NCI-H345 treated with DMSO at 0.1 percent for 48 hours (cell line): ENCODE measurements at regions not wholly inside any gene's neighbourhood (a gene's known extent, or its start where the extent isn't known, plus 50 kb on each side); places are given as distances from the start of the nearest gene placed in this dataset.
"Not testable (repeated sequence)": the region's sequence is repeated elsewhere in the genome, so short reads cannot be mapped to it uniquely, and the experiment has no call there.

ENCODE experiments used
- DNase-seq: peaks from one replicate; lab custom pipeline; 2025; ENCODE audit not compliant: unreplicated experiment; lab: John Stamatoyannopoulos, UW

DNA sequence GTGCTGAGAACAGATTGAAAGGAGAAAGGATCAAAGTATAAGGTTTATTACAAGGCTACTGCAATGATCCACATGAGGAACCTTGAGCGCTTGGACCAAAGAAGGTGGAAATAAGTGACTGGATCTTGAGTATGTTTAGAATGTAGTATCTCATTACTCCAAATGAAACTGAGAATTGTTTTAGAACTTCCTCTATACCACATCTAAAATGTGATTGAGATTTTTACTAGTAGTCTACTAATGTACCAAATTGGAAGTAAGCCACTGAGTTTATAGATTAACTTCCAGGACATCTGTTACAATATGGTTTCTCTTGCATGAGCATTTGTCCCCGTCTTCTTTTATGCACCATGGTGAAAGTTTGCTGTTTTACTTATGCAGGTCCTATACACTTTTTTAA, 300.5 kb downstream of the SUCLG1 start:
- DNase-seq, result no peak

DNA sequence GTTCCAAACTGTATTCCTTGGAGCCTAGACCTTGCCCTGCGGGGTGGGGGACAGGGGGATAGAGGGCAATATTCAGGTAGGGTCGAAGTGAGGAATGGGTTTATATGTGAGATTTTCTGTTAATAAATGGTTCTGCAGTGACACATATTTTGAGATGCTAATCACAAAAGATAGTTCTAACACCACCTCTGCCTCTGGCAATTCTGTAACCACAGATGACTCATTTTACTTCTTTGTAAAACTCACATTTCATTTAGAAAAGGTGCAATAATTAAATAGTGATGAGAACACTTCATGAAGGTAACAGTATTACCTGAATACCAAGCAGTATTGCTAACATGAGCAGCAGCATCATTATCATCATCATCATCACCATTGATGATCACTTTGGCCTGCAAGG, 306.6 kb downstream of the SUCLG1 start:
- DNase-seq, result no peak

DNA sequence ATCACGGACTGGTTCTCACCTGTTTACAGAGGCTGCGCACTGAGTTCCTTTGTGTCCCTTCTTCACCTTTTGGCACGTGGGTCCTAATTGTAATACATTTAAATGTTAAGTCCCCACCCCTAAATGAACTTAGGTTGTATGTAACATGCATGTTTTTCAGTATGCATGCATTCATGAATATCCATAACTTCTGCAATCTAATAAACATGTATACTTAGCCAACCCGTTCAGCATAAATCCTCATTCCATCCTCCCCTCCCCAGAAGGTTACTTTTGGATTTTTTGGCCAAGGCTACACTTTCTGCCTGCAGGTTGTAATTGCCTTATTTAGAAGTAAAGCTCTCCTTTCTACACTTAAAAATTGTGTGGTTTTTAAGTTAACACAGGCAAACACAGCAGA, 314.7 kb downstream of the SUCLG1 start:
- DNase-seq, result no peak

DNA sequence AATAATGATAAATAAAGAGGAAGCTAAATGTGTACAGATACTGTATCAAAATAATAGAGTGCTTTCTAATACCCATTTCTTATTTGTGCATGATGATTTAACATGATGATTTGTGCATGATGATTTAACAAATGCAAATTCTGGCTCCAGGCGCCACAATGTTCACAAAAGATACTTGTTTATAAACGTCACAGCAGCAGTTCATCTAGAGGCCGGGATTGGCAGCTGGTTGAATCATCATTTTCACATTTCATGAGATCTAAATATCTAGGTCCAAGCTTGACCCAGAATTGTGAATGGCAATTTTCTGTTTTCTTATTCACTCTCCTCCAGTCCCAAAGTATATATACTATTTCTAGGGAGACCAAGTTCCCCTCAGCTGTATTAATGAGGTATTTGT, 322.0 kb downstream of the SUCLG1 start:
- DNase-seq, result no peak

DNA sequence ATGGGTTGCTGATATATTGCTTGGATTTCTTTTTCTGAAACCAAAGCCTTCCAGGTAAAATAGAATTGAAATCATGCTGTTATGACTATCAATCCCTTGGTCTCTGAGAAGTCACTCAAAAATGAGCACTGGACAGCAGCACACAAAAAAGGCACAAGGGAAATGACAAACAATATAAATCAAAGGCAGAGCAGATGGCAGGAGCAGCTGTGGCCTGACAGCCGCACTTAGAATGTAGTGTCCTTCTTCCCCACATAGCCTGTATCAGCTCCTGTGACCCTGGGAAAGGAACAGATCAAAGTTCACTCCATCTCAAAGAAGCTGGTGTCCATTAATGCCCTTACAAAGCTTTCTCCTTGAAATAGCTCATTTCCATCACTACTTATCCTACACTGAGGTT, 326.7 kb downstream of the SUCLG1 start:
- no peak for DNase-seq

DNA sequence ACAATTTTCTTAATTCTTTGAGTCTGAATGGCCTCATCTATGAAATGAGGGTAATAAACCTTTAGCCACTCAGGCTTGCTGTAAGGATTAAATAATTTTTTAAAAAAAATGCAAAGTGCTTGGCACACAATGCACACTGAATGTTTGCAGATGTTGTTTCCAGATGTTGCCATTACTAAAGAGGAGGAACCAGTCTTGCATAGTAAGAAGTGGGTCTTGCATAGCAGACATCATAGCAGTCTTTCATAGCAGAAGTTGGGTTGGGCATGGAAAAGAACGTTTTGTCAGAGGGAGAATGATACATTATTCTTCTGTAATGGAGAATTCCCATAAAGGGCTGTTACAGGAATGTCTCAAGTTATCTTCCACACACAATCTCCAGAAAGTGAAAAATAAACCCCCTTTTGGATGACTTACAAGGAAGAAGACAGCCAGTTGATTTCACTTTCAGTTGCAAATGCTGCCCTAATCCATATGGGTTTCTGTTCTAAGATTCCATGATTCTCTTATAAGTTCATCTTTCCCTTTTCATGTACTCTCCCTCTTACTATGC, 327.7 kb downstream of the SUCLG1 start:
- DNase-seq, result no peak

DNA sequence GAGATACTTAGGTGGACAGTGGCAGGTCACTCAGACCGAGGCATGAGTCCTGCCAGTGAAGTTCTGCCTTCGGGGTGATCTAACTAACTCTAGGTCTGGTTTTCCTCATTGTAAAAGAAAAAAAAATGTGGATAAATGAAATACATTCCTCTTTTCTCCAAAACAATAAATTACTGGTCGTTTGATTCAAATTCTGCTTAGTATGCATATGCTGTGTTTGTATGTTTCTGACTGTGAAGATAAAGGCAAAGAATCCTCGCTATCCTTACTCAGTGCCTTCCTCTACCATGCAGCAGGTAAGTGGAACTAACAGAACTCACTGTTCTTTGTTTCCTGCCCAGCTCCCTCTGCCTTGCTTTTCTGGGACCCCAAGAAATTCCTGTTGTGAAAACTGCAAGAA, 330.1 kb downstream of the SUCLG1 start:
- no peak for DNase-seq

DNA sequence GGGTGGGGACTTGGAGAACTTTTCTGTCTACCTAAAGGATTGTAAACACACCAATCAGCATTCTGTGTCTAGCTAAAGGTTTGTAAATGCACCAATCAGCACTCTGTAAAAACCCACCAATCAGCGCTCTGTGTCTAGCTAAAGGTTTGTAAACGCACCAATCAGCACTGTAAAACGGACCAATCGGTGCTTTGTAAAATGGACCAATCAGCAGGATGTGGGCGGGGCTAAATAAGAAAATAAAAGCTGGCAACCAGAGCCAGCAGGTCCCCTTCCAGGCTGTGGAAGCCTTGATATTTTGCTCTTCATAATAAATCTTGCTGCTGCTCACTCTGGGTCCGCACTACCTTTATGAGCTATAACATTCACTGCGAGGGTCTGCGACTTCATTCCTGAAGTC, 331.3 kb downstream of the SUCLG1 start:
- DNase-seq, result not testable (repeated sequence)

DNA sequence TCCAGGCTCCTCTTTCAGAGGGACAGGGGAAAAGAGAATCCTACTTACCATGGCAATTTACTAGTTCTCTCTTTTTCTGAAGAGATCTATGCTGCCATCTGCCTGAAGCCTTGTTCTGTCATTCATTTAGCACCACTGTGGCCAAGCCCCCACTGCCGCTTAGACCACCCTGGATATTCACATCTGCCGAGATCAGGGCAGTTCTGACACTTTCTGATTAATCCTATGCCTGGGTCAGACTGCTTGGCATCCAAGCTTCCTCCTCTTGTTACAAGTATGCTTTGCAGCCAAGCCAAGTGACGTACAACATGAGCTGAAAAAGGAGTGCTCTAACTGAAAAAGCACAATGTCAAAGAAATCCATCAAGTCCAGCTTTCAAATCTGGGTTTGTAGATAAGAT, 332.6 kb downstream of the SUCLG1 start:
- no peak for DNase-seq

DNA sequence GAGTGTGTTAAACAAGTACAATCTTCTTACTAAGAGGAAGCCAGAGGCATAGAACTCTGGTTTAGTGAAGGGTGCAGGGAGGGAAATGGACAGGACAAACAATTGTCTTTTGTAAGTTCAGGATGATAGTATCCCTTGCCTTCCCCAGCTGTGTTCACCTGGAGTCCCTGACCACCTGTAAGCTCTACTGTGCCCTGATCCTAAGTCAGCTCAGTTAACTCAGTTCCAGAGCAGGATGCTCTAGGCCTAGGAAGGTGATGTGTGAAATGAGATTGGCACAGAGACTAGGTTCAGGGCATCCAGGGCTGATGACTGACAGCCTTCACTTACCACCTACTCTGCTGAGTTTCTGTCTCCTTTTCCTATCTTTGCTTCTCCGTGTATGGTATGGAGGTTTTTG, 333.0 kb downstream of the SUCLG1 start:
- no peak for DNase-seq

DNA sequence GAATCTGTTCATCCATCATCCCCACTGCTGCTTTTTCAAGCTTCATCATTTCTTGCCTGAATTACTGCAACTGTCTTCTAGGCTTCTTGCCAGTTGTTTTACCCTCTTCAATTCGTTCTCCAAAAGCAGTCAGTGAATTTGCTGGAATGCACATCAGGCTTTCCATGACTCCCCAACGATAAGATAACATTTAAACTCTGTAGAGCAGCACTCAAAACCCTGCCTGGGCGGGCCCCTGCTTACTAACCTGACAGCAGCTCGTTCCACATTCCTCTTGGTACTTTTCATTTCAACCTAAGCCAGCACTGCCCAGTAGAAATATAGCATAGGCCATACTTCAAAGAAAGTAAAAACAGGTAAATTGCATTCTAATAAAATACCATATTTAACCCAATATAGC, 342.9 kb downstream of the SUCLG1 start:
- no peak for DNase-seq

DNA sequence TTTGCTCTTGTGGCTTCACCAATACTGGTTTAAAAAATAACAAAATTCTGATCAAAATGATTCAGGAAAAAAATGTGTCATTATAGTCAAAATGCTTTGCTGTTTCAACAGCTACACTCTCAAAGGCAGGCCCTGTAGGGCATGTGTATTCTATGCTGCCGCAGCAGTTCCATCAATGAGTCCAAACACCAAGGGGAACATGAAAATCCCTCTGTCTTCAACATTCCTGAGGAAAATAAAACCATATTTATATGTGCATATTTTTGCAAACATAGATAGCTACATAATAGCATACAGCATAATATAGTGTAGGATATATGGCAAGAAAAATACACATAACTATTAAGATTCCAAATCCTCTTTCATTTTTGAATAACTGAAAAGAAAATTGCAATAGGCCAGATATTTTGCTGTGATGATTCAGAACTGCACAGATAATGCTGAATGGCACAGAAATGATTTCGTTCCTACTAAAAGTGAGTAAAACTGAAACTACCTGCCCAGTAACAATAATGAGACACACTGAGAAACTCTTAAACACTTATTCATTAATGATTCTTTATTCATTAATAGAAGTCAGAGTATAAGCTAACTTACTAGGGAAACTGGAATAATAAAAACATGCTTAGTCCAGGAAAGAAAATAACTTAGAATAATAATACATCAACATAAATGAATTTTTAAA, 343.8 kb downstream of the SUCLG1 start:
- DNase-seq, result no peak

DNA sequence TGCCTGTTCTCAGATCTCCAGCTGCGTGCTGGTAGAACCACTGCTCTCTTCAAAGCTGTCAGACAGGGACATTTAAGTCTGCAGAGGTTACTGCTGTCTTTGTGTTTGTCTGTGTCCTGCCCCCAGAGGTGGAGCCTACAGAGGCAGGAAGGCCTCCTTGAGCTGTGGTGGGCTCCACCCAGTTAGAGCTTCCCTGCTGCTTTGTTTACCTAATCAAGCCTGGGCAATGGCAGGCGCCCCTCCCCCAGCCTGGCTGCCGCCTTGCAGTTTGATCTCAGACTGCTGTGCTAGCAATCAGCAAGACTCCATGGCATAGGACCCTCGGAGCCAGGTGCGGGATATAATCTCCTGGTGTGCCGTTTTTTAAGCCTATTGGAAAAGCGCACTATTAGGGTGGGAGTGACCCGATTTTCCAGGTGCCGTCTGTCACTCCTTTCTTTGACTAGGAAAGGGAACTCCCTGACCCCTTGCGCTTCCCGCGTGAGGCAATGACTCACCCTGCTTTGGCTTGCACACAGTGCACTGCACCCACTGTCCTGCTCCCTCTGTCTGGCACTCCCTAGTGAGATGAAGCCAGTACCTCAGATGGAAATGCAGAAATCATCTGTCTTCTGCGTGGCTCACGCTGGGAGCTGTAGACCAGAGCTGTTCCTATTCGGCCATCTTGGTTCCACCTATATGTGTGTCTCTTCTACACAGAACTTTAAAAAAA, 355.1 kb downstream of the SUCLG1 start:
- DNase-seq, result not testable (repeated sequence)

DNA sequence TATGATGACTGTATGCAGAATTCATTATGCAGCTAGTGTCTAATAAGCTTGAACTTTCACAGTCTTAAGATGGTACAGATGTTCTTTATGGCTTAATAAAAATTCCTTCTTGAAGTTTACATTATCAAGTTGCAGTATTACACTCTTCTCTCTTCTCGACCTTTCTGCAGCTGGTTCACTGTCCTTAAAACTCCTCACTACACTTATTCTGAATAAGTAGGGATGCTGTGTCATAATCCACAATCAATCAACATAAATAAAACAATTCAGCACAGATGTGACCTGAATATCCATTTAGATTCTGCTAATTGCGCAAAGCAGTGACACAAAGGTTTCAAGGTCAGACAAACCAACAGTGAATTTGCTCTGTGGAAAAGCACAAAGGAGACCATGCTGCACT, 356.8 kb downstream of the SUCLG1 start:
- no peak for DNase-seq

DNA sequence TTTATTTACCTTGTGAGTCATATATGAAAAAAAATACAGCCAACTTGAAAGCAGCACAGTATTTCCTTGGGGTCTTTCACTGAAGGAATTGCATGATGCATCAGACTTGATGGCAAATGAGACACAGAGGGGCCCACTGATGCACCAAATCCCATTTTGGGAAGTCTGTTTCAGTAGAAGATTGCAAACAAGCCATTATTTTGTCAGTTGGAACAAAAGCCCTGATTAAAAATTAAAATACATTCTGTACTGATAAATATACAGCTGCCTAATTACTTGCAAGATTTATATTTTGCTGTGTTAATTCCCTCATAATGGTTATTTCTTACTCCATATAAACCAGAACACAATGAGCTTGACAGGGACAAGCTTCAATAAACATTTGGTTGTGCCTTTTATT, 370.4 kb downstream of the SUCLG1 start:
- DNase-seq, result no peak

DNA sequence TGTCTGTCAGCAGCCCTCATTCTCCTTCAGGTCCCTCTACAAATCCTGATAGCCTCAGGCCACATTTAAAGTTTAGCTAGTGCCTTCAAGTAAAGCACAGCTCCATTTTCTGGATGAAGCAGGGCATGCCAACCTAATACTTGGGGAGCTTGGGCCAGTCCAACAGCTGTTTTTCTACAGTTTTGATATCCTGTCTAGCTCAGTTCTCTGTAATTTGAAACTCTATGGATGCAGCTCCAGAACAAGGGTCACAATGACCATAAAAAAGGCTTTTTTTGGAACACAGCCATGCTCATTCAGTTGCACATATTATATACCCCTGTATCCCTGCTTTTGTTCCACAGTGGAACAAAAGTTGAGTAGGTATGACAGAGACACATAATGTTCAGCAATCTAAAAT, 373.5 kb downstream of the SUCLG1 start:
- DNase-seq, result no peak

DNA sequence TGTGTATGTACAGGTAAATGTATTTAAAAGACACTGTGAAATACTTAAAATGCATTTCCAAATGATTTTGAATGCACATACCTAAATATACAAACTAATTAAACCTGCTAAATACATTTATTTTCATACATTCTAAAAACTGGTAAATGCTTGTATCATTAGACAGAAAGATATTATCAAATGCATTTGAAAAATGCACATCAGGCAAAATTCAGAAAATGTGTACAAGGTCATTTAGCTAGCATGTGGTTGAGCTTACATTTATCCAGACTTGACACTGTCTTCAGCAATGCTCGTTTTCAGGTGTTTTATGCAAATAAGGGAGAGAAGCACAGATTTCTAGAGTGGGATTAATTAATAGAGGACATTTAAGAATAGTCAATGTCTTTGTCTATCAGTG, 374.2 kb downstream of the SUCLG1 start:
- no peak for DNase-seq

DNA sequence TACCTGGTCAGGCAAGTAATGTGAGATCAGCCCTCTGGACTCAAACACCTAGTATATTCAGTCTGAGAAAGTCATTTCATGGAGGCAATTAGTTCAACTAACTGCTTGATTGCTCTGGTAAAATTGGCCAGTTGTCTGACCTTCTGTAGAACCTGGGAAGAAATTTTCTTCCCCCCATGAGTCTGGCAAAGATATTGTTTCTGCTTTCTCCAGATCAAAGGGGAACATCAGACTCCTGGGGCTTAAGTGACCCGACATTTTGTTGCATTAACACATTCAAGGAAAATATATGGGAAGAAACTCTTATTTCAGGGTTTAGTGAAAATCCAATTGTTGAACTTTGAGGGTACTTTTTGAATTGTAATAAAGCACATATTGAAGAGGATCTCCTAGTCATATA, 375.1 kb downstream of the SUCLG1 start:
- DNase-seq, result no peak

DNA sequence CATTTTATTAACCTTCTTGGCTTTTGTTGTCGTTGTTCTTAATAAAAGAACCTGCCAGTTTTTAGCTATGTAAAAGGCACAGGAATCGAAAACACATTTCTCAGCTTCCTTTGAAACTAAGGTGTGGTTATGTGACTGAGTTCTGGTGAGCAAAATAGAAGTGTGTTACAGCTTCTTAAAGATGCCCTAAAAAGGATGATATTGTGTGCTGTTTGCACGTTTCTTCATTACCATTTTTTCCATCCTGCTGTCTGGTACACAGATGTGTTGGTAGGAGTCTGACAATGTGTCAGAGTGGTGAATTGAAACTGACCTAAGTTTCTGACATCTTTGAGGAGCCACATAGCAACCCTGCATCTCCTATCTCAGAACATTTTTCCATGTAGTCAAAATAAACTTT, 380.6 kb downstream of the SUCLG1 start:
- no peak for DNase-seq

DNA sequence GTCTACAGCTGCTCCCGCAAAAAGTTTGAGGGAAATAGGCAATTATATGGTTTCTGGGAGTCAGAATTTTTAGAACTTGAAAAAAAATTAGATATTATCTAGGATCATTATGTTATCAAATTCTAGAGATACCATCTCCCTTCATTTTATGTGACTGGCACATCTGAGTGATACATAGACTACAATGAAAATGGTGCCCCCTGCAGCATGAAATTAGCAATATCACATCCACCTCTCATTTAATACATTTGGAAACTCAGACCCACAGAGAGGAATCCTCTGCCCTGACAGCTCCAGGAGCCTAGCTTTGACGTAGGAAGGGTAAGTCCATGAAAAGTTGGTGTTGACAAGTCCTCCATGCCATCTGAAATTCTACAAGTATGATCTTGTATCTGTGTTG, 381.6 kb downstream of the SUCLG1 start:
- DNase-seq, result peak; percentile 13

DNA sequence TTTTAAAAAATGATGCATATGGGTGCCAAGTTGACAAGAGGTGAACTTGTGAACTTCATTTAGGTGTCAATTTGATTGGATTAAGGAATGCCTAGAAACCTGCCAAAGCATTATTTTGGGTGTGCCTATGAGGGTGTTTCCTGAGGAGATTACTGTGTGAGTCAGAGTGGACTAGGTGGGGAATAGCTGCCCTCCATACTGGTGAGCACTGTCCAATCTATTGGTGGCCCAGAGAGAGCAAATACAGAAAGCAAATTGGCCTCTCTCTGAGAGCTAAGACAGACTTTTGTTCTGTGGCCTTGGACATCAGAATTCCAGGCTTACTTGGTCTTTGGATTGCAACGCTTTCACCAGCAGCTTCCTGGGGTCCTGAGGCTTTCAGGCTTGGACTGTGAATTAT, 388.0 kb downstream of the SUCLG1 start:
- no peak for DNase-seq

DNA sequence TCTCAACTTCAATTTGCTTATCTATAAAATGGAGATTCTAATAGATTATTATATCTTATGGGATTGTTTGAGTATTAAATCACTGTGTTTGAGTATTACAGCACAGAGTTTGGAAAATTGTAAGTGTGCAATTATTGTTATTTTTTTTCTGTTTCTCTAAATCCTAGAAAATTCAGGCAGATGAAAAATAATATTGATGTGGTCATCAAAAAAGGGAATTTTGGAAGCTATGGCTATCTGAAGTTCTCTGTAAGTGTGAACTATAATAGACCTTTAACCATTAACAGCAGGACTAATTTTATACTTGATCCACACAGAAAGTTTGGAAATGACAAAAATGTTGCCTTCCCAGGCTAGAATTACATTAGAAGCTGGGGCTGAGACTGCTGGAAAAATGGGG, 393.2 kb downstream of the SUCLG1 start:
- no peak for DNase-seq
